ENCODE measurements at regions not wholly inside any gene's neighbourhood (a gene's known extent, or its start where the extent isn't known, plus 50 kb on each side); places are given as distances from the start of the nearest gene placed in this dataset.

GRCh38 chr5:31049461-31049860, 144.0 kb upstream of the CDH6 start:
- DNase-seq (ENCODE audit: low spot score) = no peak

DNA sequence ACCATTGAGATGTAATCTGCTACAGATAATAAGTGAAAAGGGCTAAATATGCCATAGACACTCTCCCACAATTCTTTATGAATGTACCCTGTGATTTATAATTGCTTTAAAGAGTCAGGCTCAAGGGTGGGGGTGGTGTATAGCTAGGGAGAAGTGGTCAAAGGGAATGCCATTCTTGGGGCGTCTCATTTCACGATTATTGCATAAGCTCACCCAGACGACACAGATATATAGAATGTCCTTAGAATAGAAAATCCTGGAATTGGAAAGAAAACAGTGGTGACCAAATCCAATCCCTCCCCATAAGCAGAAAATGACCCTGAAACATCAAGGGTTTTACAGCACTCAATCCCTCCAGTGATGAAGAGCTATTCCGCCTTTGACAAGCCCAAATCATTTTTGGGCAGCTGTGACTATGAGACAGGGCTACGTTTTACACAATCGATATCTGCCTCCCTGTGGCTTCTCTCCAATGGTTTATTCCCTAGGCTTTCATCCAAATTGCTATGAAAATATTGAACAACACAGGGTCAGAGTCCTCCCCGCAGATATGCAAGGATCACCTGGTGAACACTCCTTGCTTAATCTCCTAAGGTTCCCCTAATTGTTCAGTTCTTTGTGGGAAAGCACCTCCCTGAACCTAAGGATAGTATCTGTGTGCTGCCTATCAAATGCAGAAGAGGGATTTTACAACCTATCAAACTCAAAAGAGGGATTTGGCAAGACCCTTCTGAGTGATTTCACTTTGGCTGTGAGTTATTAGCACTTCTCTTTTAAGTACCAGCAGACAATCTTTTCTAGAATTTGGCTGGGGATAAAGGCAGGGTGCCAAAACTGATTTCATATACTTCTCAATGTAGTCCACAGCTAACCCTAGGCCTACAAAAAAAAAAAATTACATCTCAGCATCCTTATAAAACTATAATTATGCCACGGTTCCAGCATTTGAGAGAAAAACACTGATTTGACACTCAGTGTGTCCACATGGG, 144.9 kb upstream of the CDH6 start:
- no peak for DNase-seq (ENCODE audit: low spot score)

DNA sequence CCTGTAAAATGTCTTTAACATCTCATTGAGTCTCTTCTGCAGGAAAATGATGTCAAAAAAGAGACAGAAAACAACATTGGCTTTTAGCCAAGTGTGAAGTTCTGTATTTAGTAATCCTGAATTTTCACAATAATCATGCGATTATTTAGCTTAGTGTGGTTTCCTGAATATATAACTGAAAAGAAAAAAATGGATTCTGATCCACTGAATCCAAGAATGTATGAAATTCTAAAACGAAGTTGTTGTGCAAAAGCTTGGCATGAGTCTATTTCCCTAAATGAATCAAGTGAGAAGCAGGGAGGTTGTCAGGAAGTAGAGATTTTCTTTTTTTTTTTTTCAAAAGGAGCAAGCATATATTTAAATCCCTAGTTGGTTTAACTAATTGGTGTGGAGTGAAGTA, 145.9 kb upstream of the CDH6 start:
- DNase-seq (ENCODE audit: low spot score) = no peak

DNA sequence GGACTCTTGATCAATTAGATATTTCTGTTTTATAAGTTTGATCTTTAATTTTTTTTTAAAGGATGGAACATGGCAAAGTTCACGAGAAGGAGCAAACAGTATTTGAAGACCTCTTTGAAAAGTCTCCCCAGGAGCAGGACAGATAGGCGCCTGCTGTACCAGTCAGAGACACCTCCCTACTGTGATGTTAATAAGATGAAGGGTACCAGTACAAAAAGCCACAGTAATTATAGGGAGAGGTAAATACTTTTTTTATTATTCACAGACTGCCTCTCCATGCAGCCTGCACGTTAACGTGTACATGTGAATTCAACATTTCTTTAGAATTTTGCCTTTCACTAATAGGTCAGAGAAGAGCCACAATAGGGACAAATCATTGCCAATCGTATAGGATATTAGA, 146.5 kb upstream of the CDH6 start:
- no peak for DNase-seq (ENCODE audit: low spot score)

GRCh38 chr5:31036411-31036810, 157.1 kb upstream of the CDH6 start:
- DNase-seq (ENCODE audit: low spot score) = no peak

GRCh38 chr5:31033295-31033694, 160.2 kb upstream of the CDH6 start:
- DNase-seq (ENCODE audit: low spot score) = no peak

- no peak for DNase-seq (ENCODE audit: low spot score)
Measured at GRCh38 chr5:31029925-31030324, 163.6 kb upstream of the CDH6 start.

- no peak for DNase-seq (ENCODE audit: low spot score)
Measured at GRCh38 chr5:31027721-31028120, 165.8 kb upstream of the CDH6 start.

DNA sequence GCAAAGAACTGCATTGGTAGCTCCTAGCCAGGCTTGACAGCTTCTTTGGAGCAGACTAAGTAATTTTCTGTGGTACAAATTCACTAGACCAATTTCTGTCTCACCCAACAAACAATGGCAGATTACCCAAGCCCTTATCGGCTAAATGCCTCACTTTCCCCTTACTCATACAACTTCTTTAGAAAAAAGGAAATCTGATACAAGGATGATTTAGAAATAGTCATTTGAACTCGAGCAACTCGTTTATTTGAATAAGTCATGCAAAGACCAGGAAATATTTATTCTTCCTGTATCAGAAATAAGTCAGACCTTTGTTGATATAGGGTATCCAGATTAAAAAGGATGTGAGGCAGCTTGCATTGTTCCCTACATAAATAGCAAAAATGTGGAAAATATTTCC, 170.4 kb upstream of the CDH6 start:
- DNase-seq (ENCODE audit: low spot score) = no peak

DNA sequence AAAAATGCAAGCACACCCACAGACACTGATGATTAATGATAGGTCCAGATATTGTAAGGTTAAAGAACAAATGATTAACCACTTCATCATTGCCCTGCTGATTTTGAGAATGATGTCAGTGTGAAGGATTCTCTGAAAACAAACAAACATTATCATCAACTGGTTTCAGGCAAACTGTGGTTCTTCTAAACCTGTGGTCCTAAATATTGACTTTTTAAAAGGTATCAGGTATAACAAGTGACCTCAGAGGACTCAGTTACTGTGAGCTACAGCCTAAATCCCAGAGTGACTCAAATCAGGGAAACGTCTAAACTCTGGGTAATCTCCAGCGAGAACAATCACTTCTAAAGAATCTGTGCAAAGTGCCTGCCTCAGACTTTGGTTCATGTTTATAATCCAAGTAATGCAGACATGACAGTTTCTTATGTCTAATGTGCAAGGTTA, 172.3 kb upstream of the CDH6 start:
- DNase-seq (ENCODE audit: low spot score) = no peak

GRCh38 chr5:31008231-31008630, 185.3 kb upstream of the CDH6 start:
- DNase-seq (ENCODE audit: low spot score) = no peak

DNA sequence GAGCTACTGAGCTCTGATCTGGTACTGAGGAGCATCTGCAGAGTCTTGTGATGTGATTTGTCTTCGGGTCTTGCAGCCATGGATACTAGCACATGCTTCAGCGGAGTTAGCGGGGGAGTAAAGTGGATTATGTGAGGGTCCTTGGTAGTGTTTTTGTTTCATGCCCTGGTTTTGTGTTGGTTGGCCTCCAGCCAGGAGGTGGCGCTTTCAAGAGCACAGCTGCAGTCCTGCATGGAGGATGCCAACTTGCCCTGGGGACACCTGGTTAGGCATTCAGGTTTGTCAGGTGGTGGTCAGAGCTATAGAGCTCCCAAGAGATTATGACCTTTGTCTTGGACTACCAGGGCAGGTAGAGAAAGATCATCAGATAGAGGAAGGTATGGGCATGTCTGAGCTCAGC, 185.8 kb upstream of the CDH6 start:
- DNase-seq (ENCODE audit: low spot score) = no peak

DNA sequence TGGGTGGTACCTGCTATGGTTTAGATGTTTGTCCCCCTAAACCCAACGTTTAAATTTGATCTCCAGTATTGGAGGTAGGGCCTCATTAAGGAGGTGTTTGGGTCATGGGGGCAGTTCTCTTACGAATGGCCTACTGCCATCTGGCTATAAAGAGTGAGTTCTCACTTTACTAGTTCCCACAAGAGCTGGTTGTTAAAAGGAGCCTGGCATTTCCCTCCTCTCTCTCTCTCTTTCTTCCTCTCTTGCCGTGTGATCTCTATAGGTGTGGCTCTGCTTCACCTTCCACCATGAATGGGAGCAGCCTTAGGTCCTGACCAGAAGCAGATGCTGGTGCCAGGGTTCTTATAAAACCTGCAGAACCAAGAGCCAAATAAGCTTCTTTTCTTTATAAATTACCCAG, 193.2 kb upstream of the CDH6 start:
- DNase-seq (ENCODE audit: low spot score) = no peak

DNA sequence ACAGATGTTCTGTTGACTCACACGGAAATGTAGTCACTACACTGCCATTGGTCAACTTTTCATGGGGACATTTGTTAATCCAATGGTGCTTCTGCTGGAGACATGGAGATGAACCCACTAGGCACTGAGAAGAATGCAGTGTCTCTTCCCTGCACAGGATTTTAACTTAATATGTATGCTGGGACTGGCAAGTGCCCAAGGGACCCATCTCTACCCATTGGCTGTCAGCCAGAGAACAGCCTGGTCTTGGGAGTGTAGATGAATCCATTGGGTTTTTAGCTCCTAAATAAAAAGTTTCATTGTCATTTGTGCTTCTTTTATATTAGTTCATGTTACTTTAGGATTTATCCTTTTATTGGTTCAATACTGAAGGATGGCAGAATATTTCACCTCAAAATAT, 195.8 kb upstream of the CDH6 start:
- DNase-seq (ENCODE audit: low spot score) = no peak

DNA sequence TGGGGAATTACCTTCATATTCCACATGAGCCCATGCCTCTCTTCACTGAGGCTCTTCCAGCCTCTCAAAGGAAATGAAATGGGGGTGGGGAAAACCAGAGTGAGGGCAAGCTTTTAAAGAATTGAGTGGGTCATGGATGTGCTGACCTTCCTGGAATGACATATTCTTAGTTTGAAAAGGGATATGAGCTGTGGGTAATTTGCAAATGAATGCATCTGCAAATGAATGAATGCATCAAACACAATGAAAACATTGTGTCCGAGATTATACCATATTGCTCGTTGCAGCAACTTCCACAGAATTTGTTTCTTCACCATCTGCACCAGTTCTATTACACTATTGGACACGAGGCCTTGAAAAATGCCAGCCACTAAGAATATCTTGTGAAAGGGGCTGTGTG, 198.6 kb upstream of the CDH6 start:
- DNase-seq (ENCODE audit: low spot score) = no peak

DNA sequence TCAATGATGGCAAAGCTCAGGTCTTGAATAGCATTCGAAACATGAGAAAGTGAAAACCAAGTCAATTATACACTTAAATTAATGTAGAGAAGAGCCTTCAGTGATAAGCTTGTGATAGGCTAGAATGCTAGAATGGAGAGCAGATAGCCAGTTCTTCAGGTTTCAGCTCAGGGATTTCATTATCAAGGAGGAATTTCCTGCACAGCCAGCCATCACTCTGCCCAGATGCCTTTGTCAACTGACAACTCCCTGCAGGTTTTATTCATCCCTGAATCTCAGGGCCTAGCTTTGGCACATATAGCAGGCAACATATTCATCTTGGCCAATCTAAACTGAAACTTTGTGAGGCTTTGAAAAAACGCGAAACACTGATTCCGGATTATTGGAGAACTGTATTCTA, 199.3 kb upstream of the CDH6 start:
- DNase-seq (ENCODE audit: low spot score) = no peak

GRCh38 chr5:30991462-30991861, 202.0 kb upstream of the CDH6 start:
- no peak for DNase-seq (ENCODE audit: low spot score)

- no peak for DNase-seq (ENCODE audit: low spot score)
Measured at GRCh38 chr5:30981576-30981975, 211.9 kb upstream of the CDH6 start.

- DNase-seq (ENCODE audit: low spot score) = no peak
Measured at GRCh38 chr5:30968971-30969370, 224.5 kb upstream of the CDH6 start.

GRCh38 chr5:30960036-30960435, 233.4 kb upstream of the CDH6 start:
- DNase-seq (ENCODE audit: low spot score) = no peak

DNA sequence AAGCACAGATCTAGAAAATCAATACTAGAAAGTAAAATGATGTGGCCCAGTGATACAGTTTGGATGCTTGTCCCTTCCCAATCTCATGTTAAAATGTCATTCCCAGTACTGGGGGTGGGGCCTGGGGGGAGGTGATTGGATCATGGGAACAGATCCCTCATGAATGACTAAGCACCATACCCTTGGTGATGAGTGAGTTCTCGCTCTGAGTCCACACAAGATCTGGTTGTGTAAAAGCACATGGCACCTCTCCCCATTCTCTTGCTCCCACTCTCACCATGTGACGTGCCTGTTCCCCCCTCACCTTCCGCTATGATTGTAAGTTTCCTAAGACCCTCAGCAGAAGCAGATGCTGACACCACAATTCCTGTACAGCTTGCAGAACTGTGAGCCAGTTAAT, 234.2 kb upstream of the CDH6 start:
- no peak for DNase-seq (ENCODE audit: low spot score)

DNA sequence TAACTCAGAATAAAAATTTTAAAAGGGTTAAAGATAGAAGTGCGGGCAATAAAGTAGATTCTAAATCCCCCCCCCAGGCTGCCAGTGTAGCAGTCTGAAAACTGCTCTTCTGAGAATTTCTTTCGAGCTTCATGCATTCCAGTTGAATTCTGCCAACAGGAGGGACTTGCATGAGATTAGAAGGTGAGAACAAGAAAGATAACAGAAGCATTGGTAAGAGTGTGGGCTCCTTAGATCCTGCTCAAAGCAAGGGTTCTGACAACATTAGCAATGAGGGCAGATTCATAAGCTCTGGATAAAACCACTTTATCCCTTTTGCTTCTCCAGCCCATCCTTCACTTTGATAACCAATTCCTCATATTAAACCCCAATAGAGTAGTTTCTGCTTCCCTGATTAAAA, 235.9 kb upstream of the CDH6 start:
- DNase-seq (ENCODE audit: low spot score) = no peak

DNA sequence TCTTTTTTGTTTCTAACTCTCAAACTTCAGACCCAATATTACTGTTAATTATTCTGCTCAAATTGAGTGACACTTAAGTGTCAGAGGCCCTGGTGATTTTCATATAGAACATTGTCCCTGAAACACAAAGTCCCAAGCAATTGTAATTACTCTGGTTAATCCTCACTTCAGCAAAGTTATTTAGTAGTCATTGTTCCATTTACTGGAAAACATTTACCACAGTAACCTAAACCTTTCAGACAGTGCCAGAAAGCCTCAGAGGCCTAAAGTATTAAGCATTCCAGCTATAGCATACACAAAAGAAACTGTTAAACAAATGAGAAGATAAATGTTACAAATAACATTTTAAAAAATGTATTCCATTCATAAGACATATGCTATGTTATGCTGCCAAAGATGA, 237.2 kb upstream of the CDH6 start:
- no peak for DNase-seq (ENCODE audit: low spot score)

All from mesenteric fat pad (tissue), 1 donor.